IMR-90 (cell line): ENCODE measurements at regions not wholly inside any gene's neighbourhood (a gene's known extent, or its start where the extent isn't known, plus 50 kb on each side); places are given as distances from the start of the nearest gene placed in this dataset.

Source experiments
- ATAC-seq: fragments of 200-7000 bp; cut with Tn5 transposase; 2 replicates; pipeline ENCODE4 v1.9.1; 2020; ENCODE audit warnings: low read depth, mild to moderate bottlenecking, moderate library complexity
- BruUV-seq: library from RNA; stranded (reverse); fragments of 400-500 nt; replicated peaks from 2 replicates; lab custom pipeline; 2021; lab: Mats Ljungman, UMichigan
- CTCF ChIA-PET: fragments of 300-600 bp; formaldehyde crosslinking; extraction: SDS; loops from one replicate; lab custom pipeline; 2021; ENCODE audit warnings: antibody characterized with exemption; lab: Yijun Ruan, JAX
- POLR2A ChIA-PET: fragments of 300-600 bp; sonication (Branson Sonifier 250); formaldehyde crosslinking; loops from one replicate; lab custom pipeline; 2022; ENCODE audit warnings: antibody characterized with exemption; ENCODE audit not compliant: unreplicated experiment; lab: Charles Lee
- DNase-seq: peaks from one replicate; pipeline ENCODE4 v3.0.0; 2013
- H2AFZ ChIP-seq: replicated peaks from 2 replicates; pipeline ENCODE3; 2013; ENCODE audit warnings: low read length, mild to moderate bottlenecking; ENCODE audit not compliant: poor library complexity
- H2AK5ac ChIP-seq: 2 replicates; pipeline ENCODE4 v1.6.1; 2013; ENCODE audit warnings: low read depth, low read length, inconsistent platforms
- H2AK9ac ChIP-seq: replicated peaks from 2 replicates; pipeline ENCODE3; 2013; ENCODE audit warnings: mild to moderate bottlenecking, low read depth, low read length, moderate library complexity; ENCODE audit not compliant: poor library complexity
- H2BK120ac ChIP-seq: 2 replicates; pipeline ENCODE4 v1.6.1; 2013; ENCODE audit warnings: low read depth, low read length, inconsistent platforms
- H2BK15ac ChIP-seq: 3 replicates; pipeline ENCODE4 v1.6.1; 2013; ENCODE audit warnings: low read depth, low read length, inconsistent platforms
- H2BK20ac ChIP-seq: 2 replicates; pipeline ENCODE4 v1.6.1; 2013; ENCODE audit warnings: low read depth, mild to moderate bottlenecking, inconsistent platforms, low read length, moderate library complexity
- H2BK5ac ChIP-seq: 2 replicates; pipeline ENCODE4 v1.6.1; 2013; ENCODE audit warnings: mild to moderate bottlenecking, low read depth, low read length, inconsistent platforms; ENCODE audit not compliant: poor library complexity, severe bottlenecking
- H3K14ac ChIP-seq: replicated peaks from 2 replicates; pipeline ENCODE4 v1.6.1; 2013; ENCODE audit warnings: low read depth, low read length, inconsistent platforms
- H3K18ac ChIP-seq: 2 replicates; pipeline ENCODE4 v1.6.1; 2013; ENCODE audit warnings: low read depth, low read length, control low read depth
- H3K23ac ChIP-seq: 2 replicates; pipeline ENCODE4 v1.6.1; 2013; ENCODE audit warnings: low read depth, low read length, inconsistent platforms
- H3K27ac ChIP-seq: 2 replicates; pipeline ENCODE4 v1.5.1; 2013; ENCODE audit warnings: mild to moderate bottlenecking, control low read depth, low read length; ENCODE audit not compliant: insufficient read depth
- H3K27me3 ChIP-seq: 2 replicates; pipeline ENCODE4 v1.6.1; 2013; ENCODE audit warnings: low read length; ENCODE audit not compliant: control insufficient read depth, insufficient read depth
- H3K36me3 ChIP-seq: 2 replicates; pipeline ENCODE4 v1.6.1; 2013; ENCODE audit warnings: low read length, mixed read lengths; ENCODE audit not compliant: control insufficient read depth, insufficient read depth
- H3K4ac ChIP-seq: 2 replicates; pipeline ENCODE4 v1.6.1; 2013; ENCODE audit warnings: low read depth, low read length, inconsistent platforms
- H3K4me1 ChIP-seq: 2 replicates; pipeline ENCODE4 v1.6.1; 2013; ENCODE audit warnings: low read length, mixed read lengths; ENCODE audit not compliant: control insufficient read depth, insufficient read depth
- H3K4me2 ChIP-seq: 2 replicates; pipeline ENCODE4 v1.6.1; 2013; ENCODE audit warnings: low read depth, mild to moderate bottlenecking, control low read depth, low read length, moderate library complexity
- H3K4me3 ChIP-seq: 2 replicates; pipeline ENCODE4 v1.5.1; 2013; ENCODE audit warnings: low read depth, mild to moderate bottlenecking, control low read depth, low read length, moderate library complexity; ENCODE audit not compliant: insufficient read depth
- H3K56ac ChIP-seq: 2 replicates; pipeline ENCODE4 v1.6.1; 2013; ENCODE audit warnings: low read length, inconsistent platforms; ENCODE audit not compliant: insufficient read depth; ENCODE audit errors: extremely low read depth
- H3K79me1 ChIP-seq, 2 experiments: 2 replicates each; pipeline ENCODE4 v1.6.1; 2013; ENCODE audit warnings: low read length in 2 of 2, inconsistent platforms in 1 of 2, low read depth in 1 of 2
- H3K9ac ChIP-seq: 2 replicates; pipeline ENCODE4 v1.6.1; 2013; ENCODE audit warnings: low read depth, low read length, control low read depth
- H3K9me1 ChIP-seq: 2 replicates; pipeline ENCODE4 v1.6.1; 2013; ENCODE audit warnings: low read length, inconsistent platforms; ENCODE audit not compliant: insufficient read depth
- H3K9me3 ChIP-seq: 2 replicates; pipeline ENCODE4 v1.6.1; 2013; ENCODE audit warnings: low read length; ENCODE audit not compliant: control insufficient read depth, insufficient read depth
- H4K20me1 ChIP-seq: 2 replicates; pipeline ENCODE4 v1.6.1; 2013; ENCODE audit warnings: low read length, inconsistent platforms; ENCODE audit not compliant: insufficient read depth
- H4K5ac ChIP-seq: 2 replicates; pipeline ENCODE4 v1.6.1; 2013; ENCODE audit warnings: mild to moderate bottlenecking, low read depth, low read length, control low read depth
- H4K8ac ChIP-seq, 2 experiments: 2 replicates each; pipeline ENCODE4 v1.6.1; 2013; ENCODE audit warnings: low read depth in 2 of 2, low read length in 2 of 2, control low read depth in 1 of 2, inconsistent platforms in 1 of 2
- H4K91ac ChIP-seq: 2 replicates; pipeline ENCODE4 v1.6.1; 2013; ENCODE audit warnings: low read depth, low read length, inconsistent platforms; ENCODE audit not compliant: insufficient read depth
- CTCF ChIP-seq: conservative IDR thresholded peaks from 2 replicates; pipeline ENCODE4 v1.5.1; 2012; ENCODE audit warnings: mild to moderate bottlenecking, low read depth, low read length, improper control_type of control experiment
- FOS ChIP-seq: fragments of 150-350 bp; IDR thresholded peaks from 2 replicates; pipeline ENCODE4 v1.6.1; 2016; ENCODE audit warnings: low read depth, low read length
- MAFK ChIP-seq: IDR thresholded peaks from 2 replicates; pipeline ENCODE4 v1.6.1; 2012; ENCODE audit warnings: low read depth, low read length, improper control_type of control experiment
- WGBS, 2 experiments: methylation state at CpG; one replicate each; pipeline versions ENCODE4 v1.1.5 to v1.1.7; 2013; ENCODE audit warnings: missing lambda C conversion rate in 2 of 2; ENCODE audit not compliant: insufficient read length in 1 of 2; ENCODE audit errors: extremely low coverage in 2 of 2; 5-methylcytosine and 5-hydroxymethylcytosine counted together
- dilution Hi-C: fragments of 300-500 bp; cut with HindIII; formaldehyde crosslinking; loops from one replicate; pipeline ENCODE4 v1.14.3; 2018; ENCODE audit warnings: low sequenced_read_pairs; ENCODE audit not compliant: unreplicated experiment
- in situ Hi-C: fragments of 300-500 bp; cut with MboI; formaldehyde crosslinking; loops from 3 replicates; pipeline ENCODE4 v1.14.3; 2019; ENCODE audit warnings: low sequenced_read_pairs, inconsistent platforms, mixed read lengths
- intact Hi-C: fragments of 100-400 bp; cut with micrococcal nuclease; formaldehyde crosslinking; loops from 2 replicates; pipeline ENCODE4 v1.10.0; 2022

DNA sequence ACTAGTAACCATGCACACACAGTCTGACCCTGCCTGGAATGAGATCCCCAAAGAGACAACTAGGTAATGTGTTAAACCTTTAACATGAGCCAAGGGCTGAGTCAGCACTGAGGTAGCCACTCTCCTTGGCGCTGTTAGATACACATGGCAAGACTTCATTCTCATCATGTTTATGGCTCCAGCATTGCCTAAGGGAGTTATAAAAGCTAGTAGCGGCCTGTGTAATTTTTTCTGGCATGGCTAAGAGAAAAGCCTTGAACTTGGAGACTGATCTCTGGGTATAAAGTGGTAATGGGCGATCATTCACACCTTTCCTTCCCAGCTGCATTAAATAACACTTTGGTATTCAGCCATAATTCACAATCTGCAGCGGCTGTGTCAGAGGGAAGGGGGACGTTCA is 779.7 kb upstream of the LRRC4C start:
- H3K4ac ChIP-seq: no peak overlapping the region
- no peak overlapping the region for H3K4me3 ChIP-seq
- no peak overlapping the region for H3K27ac ChIP-seq
- H4K91ac ChIP-seq: no peak overlapping the region
- H3K56ac ChIP-seq: no peak overlapping the region
- no peak overlapping the region for H3K18ac ChIP-seq
- H3K36me3 ChIP-seq: no peaks in the 10 kb centered on the region
- intact Hi-C loops (no loop called here), in situ Hi-C loops (no loop called here), dilution Hi-C loops (no loop called here)
- no peak overlapping the region for H2BK120ac ChIP-seq
- no peak overlapping the region for H3K23ac ChIP-seq
- no peak overlapping the region for H2BK20ac ChIP-seq
- no peak overlapping the region for H2AK9ac ChIP-seq
- POLR2A ChIA-PET: no interaction called here
- no peak for TF ChIP-seq FOS
- TF ChIP-seq CTCF: no peak
- TF ChIP-seq MAFK: no peak
- H3K27me3 ChIP-seq: no peaks in the 10 kb centered on the region
- no peaks in the 10 kb centered on the region for H4K20me1 ChIP-seq
- H3K9me3 ChIP-seq: peaks cover 12% of the 10 kb centered on the region
- no CpG with 5 or more reads among the region's 5 CpGs for WGBS, 2 experiments
- H3K9ac ChIP-seq: no peak overlapping the region
- no peak overlapping the region for H2AFZ ChIP-seq
- no peak overlapping the region for H3K4me2 ChIP-seq
- H2AK5ac ChIP-seq: no peak overlapping the region
- CTCF ChIA-PET: no interaction called here
- no peak overlapping the region for H2BK5ac ChIP-seq
- H4K5ac ChIP-seq: no peak overlapping the region
- H4K8ac ChIP-seq: no peak overlapping the region
- ATAC-seq (no peak), DNase-seq (no peak)
- no peaks in the 10 kb centered on the region for H3K9me1 ChIP-seq
- no peak overlapping the region for H2BK15ac ChIP-seq
- H3K79me1 ChIP-seq: no peaks in the 10 kb centered on the region
- H3K14ac ChIP-seq: no peak overlapping the region
- H3K4me1 ChIP-seq: no peaks in the 10 kb centered on the region
- no TSS peak for BruUV-seq
